Neural progenitor cell (in vitro differentiated cells): ENCODE measurements at regions not wholly inside any gene's neighbourhood (a gene's known extent, or its start where the extent isn't known, plus 50 kb on each side); places are given as distances from the start of the nearest gene placed in this dataset.

Experiments used
- DNase-seq: peaks from one replicate; pipeline ENCODE4 v3.0.0-alpha.2; 2016; ENCODE audit warnings: low spot score
- H2AFZ ChIP-seq: fragments of 200-600 bp; sonication (generic); replicated peaks from 2 replicates; pipeline ENCODE4 v1.6.1; 2016; ENCODE audit warnings: antibody characterized with exemption
- H3F3A ChIP-seq: fragments of 200-600 bp; sonication (generic); 2 replicates; pipeline ENCODE4 v1.6.1; 2016; ENCODE audit warnings: antibody characterized with exemption, low read depth
- H3K27ac ChIP-seq: fragments of 200-600 bp; sonication (generic); 2 replicates; pipeline ENCODE4 v1.5.1; 2016; ENCODE audit warnings: mild to moderate bottlenecking
- H3K27me3 ChIP-seq: fragments of 200-600 bp; sonication (generic); 2 replicates; pipeline ENCODE4 v1.6.1; 2016; ENCODE audit warnings: mild to moderate bottlenecking, moderate library complexity
- H3K36me3 ChIP-seq: fragments of 200-600 bp; sonication (generic); 2 replicates; pipeline ENCODE4 v1.5.1; 2016
- H3K4me1 ChIP-seq: fragments of 200-600 bp; sonication (generic); 2 replicates; pipeline ENCODE4 v1.6.1; 2016; ENCODE audit warnings: mixed run types
- H3K4me2 ChIP-seq: fragments of 200-600 bp; sonication (generic); 2 replicates; pipeline ENCODE4 v1.6.1; 2016
- H3K4me3 ChIP-seq: fragments of 200-600 bp; sonication (generic); 2 replicates; pipeline ENCODE4 v1.5.1; 2016
- H3K79me2 ChIP-seq: fragments of 200-600 bp; sonication (generic); 2 replicates; pipeline ENCODE4 v1.6.1; 2016; ENCODE audit warnings: low read depth
- H3K9ac ChIP-seq: fragments of 200-600 bp; sonication (generic); 2 replicates; pipeline ENCODE4 v1.6.1; 2016
- H3K9me3 ChIP-seq: fragments of 200-600 bp; sonication (generic); 2 replicates; pipeline ENCODE4 v1.5.1; 2016; ENCODE audit warnings: low read depth
- H4K20me1 ChIP-seq: fragments of 200-600 bp; sonication (generic); 2 replicates; pipeline ENCODE4 v1.6.1; 2016; ENCODE audit warnings: low read depth
- H3K27ac Mint-ChIP-seq: 3 replicates; pipeline ENCODE4 v1.8.0; 2021; ENCODE audit warnings: mixed read lengths
- H3K27me3 Mint-ChIP-seq: 2 replicates; pipeline ENCODE4 v1.8.0; 2022; ENCODE audit warnings: low read depth, mild to moderate bottlenecking, inconsistent platforms, moderate library complexity, mixed read lengths; ENCODE audit not compliant: insufficient read depth
- H3K36me3 Mint-ChIP-seq: 3 replicates; pipeline ENCODE4 v1.8.0; 2021; ENCODE audit warnings: mixed read lengths
- H3K4me1 Mint-ChIP-seq: 3 replicates; pipeline ENCODE4 v1.8.0; 2021; ENCODE audit warnings: mixed read lengths
- H3K4me3 Mint-ChIP-seq: 3 replicates; pipeline ENCODE4 v1.8.0; 2021; ENCODE audit warnings: mild to moderate bottlenecking, moderate library complexity, mixed read lengths
- H3K9me3 Mint-ChIP-seq: 3 replicates; pipeline ENCODE4 v1.8.0; 2020; ENCODE audit warnings: mixed read lengths
- CTCF ChIP-seq: fragments of 200-600 bp; sonication (generic); IDR thresholded peaks from 2 replicates; pipeline ENCODE4 v1.5.1; 2017; ENCODE audit warnings: antibody characterized with exemption, mild to moderate bottlenecking
- EZH2 ChIP-seq: fragments of 200-600 bp; sonication (generic); IDR thresholded peaks from 2 replicates; pipeline ENCODE4 v1.6.1; 2017; ENCODE audit warnings: antibody characterized with exemption, mild to moderate bottlenecking, moderate library complexity
- EZH2phosphoT487 ChIP-seq: fragments of 200-600 bp; sonication (generic); IDR thresholded peaks from 2 replicates; pipeline ENCODE4 v1.6.1; 2017; ENCODE audit warnings: antibody characterized with exemption

- H3K27ac Mint-ChIP-seq = no peak overlapping the region
- Histone ChIP-seq H2AFZ (no peak overlapping the region), H3K27me3 (no peaks in the 10 kb centered on the region), H3K9me3 (no peaks in the 10 kb centered on the region), H3K9ac (no peak overlapping the region), H3K79me2 (no peaks in the 10 kb centered on the region), H3K36me3 (no peaks in the 10 kb centered on the region), H3K4me2 (no peak overlapping the region), H3F3A (no peaks in the 10 kb centered on the region), H3K27ac (no peak overlapping the region), H4K20me1 (no peaks in the 10 kb centered on the region), H3K4me1 (no peaks in the 10 kb centered on the region), H3K4me3 (no peak overlapping the region)
- no peak for DNase-seq
- H3K4me1 Mint-ChIP-seq = peaks cover 2% of the 10 kb centered on the region
- TF ChIP-seq CTCF (peak; percentile 15), EZH2phosphoT487 (no peak)
- H3K9me3 Mint-ChIP-seq = no peaks in the 10 kb centered on the region
- H3K36me3 Mint-ChIP-seq = no peaks in the 10 kb centered on the region
- H3K27me3 Mint-ChIP-seq = no peaks in the 10 kb centered on the region
- H3K4me3 Mint-ChIP-seq = no peak overlapping the region
These were observed 584.2 kb upstream of the PCDH10 start for GRCh38 chr4:132564920-132565319.

GRCh38 chr4:132565542-132565941 is 583.6 kb upstream of the PCDH10 start:
- no peaks in the 10 kb centered on the region for H3K27me3 ChIP-seq
- DNase-seq = no peak
- no peaks in the 10 kb centered on the region for H3F3A ChIP-seq
- H3K4me2 ChIP-seq = no peak overlapping the region
- no peaks in the 10 kb centered on the region for H3K36me3 ChIP-seq
- H3K9me3 Mint-ChIP-seq = no peaks in the 10 kb centered on the region
- H3K4me1 Mint-ChIP-seq = peaks cover 2% of the 10 kb centered on the region
- H3K9me3 ChIP-seq = no peaks in the 10 kb centered on the region
- H3K27ac Mint-ChIP-seq = no peak overlapping the region
- H3K79me2 ChIP-seq = no peaks in the 10 kb centered on the region
- H3K4me1 ChIP-seq = no peaks in the 10 kb centered on the region
- no peaks in the 10 kb centered on the region for H3K36me3 Mint-ChIP-seq
- TF ChIP-seq CTCF (no peak), EZH2 (no peak)
- no peaks in the 10 kb centered on the region for H4K20me1 ChIP-seq
- H2AFZ ChIP-seq = no peak overlapping the region
- no peak overlapping the region for H3K27ac ChIP-seq
- H3K4me3 Mint-ChIP-seq = no peak overlapping the region
- H3K27me3 Mint-ChIP-seq = no peaks in the 10 kb centered on the region
- H3K4me3 ChIP-seq = no peak overlapping the region
- H3K9ac ChIP-seq = no peak overlapping the region

- DNase-seq = no peak
- no peaks in the 10 kb centered on the region for H4K20me1 ChIP-seq
- Mint-ChIP-seq H3K27ac (no peak overlapping the region), H3K9me3 (no peaks in the 10 kb centered on the region), H3K4me1 (peaks cover 2% of the 10 kb centered on the region), H3K36me3 (no peaks in the 10 kb centered on the region), H3K4me3 (no peak overlapping the region), H3K27me3 (no peaks in the 10 kb centered on the region)
- no peaks in the 10 kb centered on the region for H3K79me2 ChIP-seq
- H3K4me3 ChIP-seq = no peak overlapping the region
- no peak for TF ChIP-seq EZH2phosphoT487
- TF ChIP-seq EZH2 = no peak
- no peak for TF ChIP-seq CTCF
- H3K36me3 ChIP-seq = no peaks in the 10 kb centered on the region
- H3K9me3 ChIP-seq = no peaks in the 10 kb centered on the region
- no peak overlapping the region for H2AFZ ChIP-seq
- H3K9ac ChIP-seq = no peak overlapping the region
- H3F3A ChIP-seq = no peaks in the 10 kb centered on the region
- H3K27ac ChIP-seq = no peak overlapping the region
- no peaks in the 10 kb centered on the region for H3K4me1 ChIP-seq
- no peak overlapping the region for H3K4me2 ChIP-seq
- no peaks in the 10 kb centered on the region for H3K27me3 ChIP-seq
These were observed 576.9 kb upstream of the PCDH10 start for GRCh38 chr4:132572210-132572609.

- Histone ChIP-seq H3K9me3 (no peaks in the 10 kb centered on the region), H3K9ac (no peak overlapping the region), H3K79me2 (no peaks in the 10 kb centered on the region), H3K27ac (no peak overlapping the region), H3K4me1 (no peaks in the 10 kb centered on the region), H2AFZ (no peak overlapping the region), H3K4me3 (no peak overlapping the region), H3F3A (no peaks in the 10 kb centered on the region), H4K20me1 (no peaks in the 10 kb centered on the region), H3K4me2 (no peak overlapping the region), H3K27me3 (no peaks in the 10 kb centered on the region), H3K36me3 (no peaks in the 10 kb centered on the region)
- H3K36me3 Mint-ChIP-seq = no peaks in the 10 kb centered on the region
- no peaks in the 10 kb centered on the region for H3K4me1 Mint-ChIP-seq
- H3K4me3 Mint-ChIP-seq = no peak overlapping the region
- H3K27ac Mint-ChIP-seq = no peak overlapping the region
- H3K27me3 Mint-ChIP-seq = no peaks in the 10 kb centered on the region
- TF ChIP-seq EZH2phosphoT487 (no peak), CTCF (no peak), EZH2 (no peak)
- no peaks in the 10 kb centered on the region for H3K9me3 Mint-ChIP-seq
- no peak for DNase-seq
These were observed 561.5 kb upstream of the PCDH10 start for GRCh38 chr4:132587626-132588025.
